DOHH2 (cell line): ENCODE measurements at regions not wholly inside any gene's neighbourhood (a gene's known extent, or its start where the extent isn't known, plus 50 kb on each side); places are given as distances from the start of the nearest gene placed in this dataset.

Experiments
- H3F3A ChIP-seq: fragments of 200-600 bp; sonication (generic), shearing (Covaris generic); 2 replicates; pipeline ENCODE4 v1.6.0; 2016; ENCODE audit warnings: antibody characterized with exemption, mild to moderate bottlenecking; ENCODE audit not compliant: control insufficient read depth, insufficient read depth
- H3K27ac ChIP-seq: fragments of 200-600 bp; sonication (generic); 2 replicates; pipeline ENCODE4 v1.5.1; 2014; ENCODE audit warnings: low read depth, mild to moderate bottlenecking, low read length, moderate library complexity
- H3K27me3 ChIP-seq: fragments of 200-600 bp; sonication (generic); 2 replicates; pipeline ENCODE4 v1.6.1; 2014; ENCODE audit warnings: mild to moderate bottlenecking, low read length, mixed read lengths; ENCODE audit not compliant: control insufficient read depth
- H3K36me3 ChIP-seq: fragments of 200-600 bp; sonication (generic); 2 replicates; pipeline ENCODE4 v1.6.1; 2014; ENCODE audit warnings: mild to moderate bottlenecking, low read length, moderate library complexity, mixed read lengths; ENCODE audit not compliant: control insufficient read depth
- H3K4me1 ChIP-seq: fragments of 200-600 bp; sonication (generic); 2 replicates; pipeline ENCODE4 v1.6.1; 2014; ENCODE audit warnings: mild to moderate bottlenecking, low read length, mixed read lengths; ENCODE audit not compliant: control insufficient read depth
- H3K4me2 ChIP-seq: fragments of 200-600 bp; sonication (generic); 2 replicates; pipeline ENCODE4 v1.6.0; 2014; ENCODE audit warnings: mild to moderate bottlenecking, low read length, moderate library complexity
- H3K4me3 ChIP-seq: fragments of 200-600 bp; sonication (generic); 2 replicates; pipeline ENCODE4 v1.5.1; 2014; ENCODE audit warnings: mild to moderate bottlenecking, low read length, mixed read lengths
- H3K79me2 ChIP-seq: fragments of 200-600 bp; sonication (generic); 2 replicates; pipeline ENCODE4 v1.6.1; 2014; ENCODE audit warnings: mild to moderate bottlenecking, low read length, mixed read lengths; ENCODE audit not compliant: control insufficient read depth
- H3K9me2 ChIP-seq: fragments of 200-600 bp; sonication (generic); replicated peaks from 2 replicates; pipeline ENCODE4 v1.6.1; 2014; ENCODE audit warnings: mild to moderate bottlenecking, low read length, mixed read lengths; ENCODE audit not compliant: control insufficient read depth
- H3K9me3 ChIP-seq: fragments of 200-600 bp; sonication (generic); 2 replicates; pipeline ENCODE4 v1.6.1; 2014; ENCODE audit warnings: antibody characterized with exemption, low read length, mixed read lengths; ENCODE audit not compliant: control insufficient read depth, insufficient read depth
- H4K20me1 ChIP-seq: fragments of 200-600 bp; sonication (generic); 2 replicates; pipeline ENCODE4 v1.6.0; 2014; ENCODE audit warnings: low read depth, mild to moderate bottlenecking, antibody characterized with exemption, low read length, moderate library complexity; ENCODE audit not compliant: control insufficient read depth, insufficient read depth
- EZH2phosphoT487 ChIP-seq: fragments of 200-600 bp; sonication (generic); IDR thresholded peaks from 2 replicates; pipeline ENCODE4 v1.6.1; 2017; ENCODE audit warnings: borderline replicate concordance, mild to moderate bottlenecking, antibody characterized with exemption, low read length, moderate library complexity, mixed read lengths
- TF ChIP-seq, protein P1 (sequence below): fragments of 200-600 bp; sonication (generic); IDR thresholded peaks from one replicate; pipeline ENCODE4 v1.5.1; 2014; ENCODE audit warnings: antibody characterized with exemption, mild to moderate bottlenecking, low read depth, low read length; ENCODE audit not compliant: poor library complexity, severe bottlenecking

- H3K9me2 ChIP-seq = no peaks in the 10 kb centered on the region
- H3K27me3 ChIP-seq = no peaks in the 10 kb centered on the region
- no peaks in the 10 kb centered on the region for H3K9me3 ChIP-seq
- H3K4me2 ChIP-seq = no peak overlapping the region
- no peaks in the 10 kb centered on the region for H3K4me1 ChIP-seq
- no peak overlapping the region for H3K27ac ChIP-seq
- no peaks in the 10 kb centered on the region for H3K36me3 ChIP-seq
- no peaks in the 10 kb centered on the region for H3F3A ChIP-seq
- no peaks in the 10 kb centered on the region for H4K20me1 ChIP-seq
- H3K4me3 ChIP-seq = no peak overlapping the region
- no peak for TF ChIP-seq EZH2phosphoT487
- TF ChIP-seq, protein P1, sequence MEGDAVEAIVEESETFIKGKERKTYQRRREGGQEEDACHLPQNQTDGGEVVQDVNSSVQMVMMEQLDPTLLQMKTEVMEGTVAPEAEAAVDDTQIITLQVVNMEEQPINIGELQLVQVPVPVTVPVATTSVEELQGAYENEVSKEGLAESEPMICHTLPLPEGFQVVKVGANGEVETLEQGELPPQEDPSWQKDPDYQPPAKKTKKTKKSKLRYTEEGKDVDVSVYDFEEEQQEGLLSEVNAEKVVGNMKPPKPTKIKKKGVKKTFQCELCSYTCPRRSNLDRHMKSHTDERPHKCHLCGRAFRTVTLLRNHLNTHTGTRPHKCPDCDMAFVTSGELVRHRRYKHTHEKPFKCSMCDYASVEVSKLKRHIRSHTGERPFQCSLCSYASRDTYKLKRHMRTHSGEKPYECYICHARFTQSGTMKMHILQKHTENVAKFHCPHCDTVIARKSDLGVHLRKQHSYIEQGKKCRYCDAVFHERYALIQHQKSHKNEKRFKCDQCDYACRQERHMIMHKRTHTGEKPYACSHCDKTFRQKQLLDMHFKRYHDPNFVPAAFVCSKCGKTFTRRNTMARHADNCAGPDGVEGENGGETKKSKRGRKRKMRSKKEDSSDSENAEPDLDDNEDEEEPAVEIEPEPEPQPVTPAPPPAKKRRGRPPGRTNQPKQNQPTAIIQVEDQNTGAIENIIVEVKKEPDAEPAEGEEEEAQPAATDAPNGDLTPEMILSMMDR = no peak
- H3K79me2 ChIP-seq = no peaks in the 10 kb centered on the region
Observed at GRCh38 chrX:20746690-20747089, 480.0 kb upstream of the RPS6KA3 start.

DNA sequence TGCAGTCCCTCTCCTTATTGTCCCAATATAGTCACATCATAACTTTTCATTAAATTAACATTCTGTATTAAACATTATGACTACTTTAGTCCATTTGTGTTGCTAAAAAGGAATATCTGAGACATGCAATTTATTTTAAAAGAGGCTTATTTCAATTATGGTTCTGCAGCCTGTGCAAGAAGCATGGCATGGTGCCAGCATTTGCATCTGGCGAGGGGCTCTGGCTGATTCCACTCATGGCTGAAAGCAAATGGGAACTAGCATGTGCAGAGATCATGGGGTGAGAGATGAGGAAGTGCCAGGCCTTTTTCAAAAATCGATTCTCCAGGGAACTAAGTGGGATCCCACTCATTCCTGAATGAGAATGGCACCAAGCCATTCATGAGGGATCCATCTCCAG, 476.3 kb upstream of the RPS6KA3 start:
- Histone ChIP-seq H3K27me3 (no peaks in the 10 kb centered on the region), H3K9me2 (no peaks in the 10 kb centered on the region), H3K4me3 (no peak overlapping the region), H3F3A (no peaks in the 10 kb centered on the region), H3K4me1 (no peaks in the 10 kb centered on the region), H4K20me1 (no peaks in the 10 kb centered on the region), H3K79me2 (no peaks in the 10 kb centered on the region), H3K27ac (no peak overlapping the region), H3K9me3 (no peaks in the 10 kb centered on the region), H3K4me2 (no peak overlapping the region), H3K36me3 (no peaks in the 10 kb centered on the region)
- TF ChIP-seq EZH2phosphoT487 = no peak
- TF ChIP-seq, protein P1 = no peak

- H3K4me3 ChIP-seq = no peak overlapping the region
- H3K79me2 ChIP-seq = no peaks in the 10 kb centered on the region
- no peak overlapping the region for H3K4me2 ChIP-seq
- H3K36me3 ChIP-seq = no peaks in the 10 kb centered on the region
- no peaks in the 10 kb centered on the region for H3K9me3 ChIP-seq
- no peaks in the 10 kb centered on the region for H3F3A ChIP-seq
- no peak for TF ChIP-seq EZH2phosphoT487
- TF ChIP-seq, protein P1 = no peak
- no peaks in the 10 kb centered on the region for H4K20me1 ChIP-seq
- H3K4me1 ChIP-seq = no peaks in the 10 kb centered on the region
- no peak overlapping the region for H3K27ac ChIP-seq
- H3K9me2 ChIP-seq = no peaks in the 10 kb centered on the region
- H3K27me3 ChIP-seq = no peaks in the 10 kb centered on the region
Observed at GRCh38 chrX:20742106-20742505, 475.4 kb upstream of the RPS6KA3 start.

- no peak overlapping the region for H3K4me3 ChIP-seq
- H3K9me3 ChIP-seq = no peaks in the 10 kb centered on the region
- TF ChIP-seq, protein P1 = no peak
- TF ChIP-seq EZH2phosphoT487 = no peak
- H3K79me2 ChIP-seq = no peaks in the 10 kb centered on the region
- H3K36me3 ChIP-seq = no peaks in the 10 kb centered on the region
- H3K27me3 ChIP-seq = no peaks in the 10 kb centered on the region
- no peaks in the 10 kb centered on the region for H3K9me2 ChIP-seq
- H3K4me1 ChIP-seq = no peaks in the 10 kb centered on the region
- H3F3A ChIP-seq = no peaks in the 10 kb centered on the region
- no peak overlapping the region for H3K27ac ChIP-seq
- H3K4me2 ChIP-seq = no peak overlapping the region
- no peaks in the 10 kb centered on the region for H4K20me1 ChIP-seq
Observed at GRCh38 chrX:20740443-20740842, 473.7 kb upstream of the RPS6KA3 start.
